NB4 (cell line): ENCODE measurements at regions not wholly inside any gene's neighbourhood (a gene's known extent, or its start where the extent isn't known, plus 50 kb on each side); places are given as distances from the start of the nearest gene placed in this dataset.

Experiments
- CTCF ChIP-seq: IDR thresholded peaks from one replicate; pipeline ENCODE4 v1.5.1; 2012; ENCODE audit warnings: low read depth, low read length
- MAX ChIP-seq: IDR thresholded peaks from 2 replicates; pipeline ENCODE4 v1.6.1; 2011; ENCODE audit warnings: low read depth, low read length
- MYC ChIP-seq: IDR thresholded peaks from 2 replicates; pipeline ENCODE4 v1.6.1; 2011; ENCODE audit warnings: low read depth, low read length
- POLR2A ChIP-seq: IDR thresholded peaks from 2 replicates; pipeline ENCODE4 v1.6.1; 2011; ENCODE audit warnings: mild to moderate bottlenecking; ENCODE audit not compliant: insufficient read length; ENCODE audit errors: extremely low read depth

- TF ChIP-seq POLR2A (no peak), CTCF (no peak), MYC (no peak), MAX (no peak)
Observed at GRCh38 chrX:42021058-42021457, 97.7 kb upstream of the CASK start.
